ENCODE measurements at regions not wholly inside any gene's neighbourhood (a gene's known extent, or its start where the extent isn't known, plus 50 kb on each side); places are given as distances from the start of the nearest gene placed in this dataset.

GRCh38 chr22:49363526-49364230, 464.0 kb downstream of the BRD1 start:
- peaks cover 0 to 29% (median 0%) of the 10 kb centered on the region in 3 donors for H3K9me3 ChIP-seq (ENCODE audit: control extremely low read depth in 1 of 3, control insufficient read depth in 2 of 3, insufficient read depth in 1 of 3, low read length in 2 of 3)
- no peak overlapping the region for H3K4me3 ChIP-seq (ENCODE audit: control extremely low read depth in 1 of 5, extremely low read depth in 1 of 5, insufficient read depth in 1 of 5, low read depth in 2 of 5, low read length in 4 of 5)
- CTCF ChIA-PET = no interaction called here
- no peaks in the 10 kb centered on the region for H3K36me3 ChIP-seq (replicated peaks in 1 of 2; ENCODE audit: control extremely low read depth in 1 of 2, control insufficient read depth in 1 of 2, extremely low read depth in 1 of 2, insufficient read depth in 2 of 2, low read length in 1 of 2)
- no peak overlapping the region for H3K27ac Mint-ChIP-seq
- TF ChIP-seq, protein P1, sequence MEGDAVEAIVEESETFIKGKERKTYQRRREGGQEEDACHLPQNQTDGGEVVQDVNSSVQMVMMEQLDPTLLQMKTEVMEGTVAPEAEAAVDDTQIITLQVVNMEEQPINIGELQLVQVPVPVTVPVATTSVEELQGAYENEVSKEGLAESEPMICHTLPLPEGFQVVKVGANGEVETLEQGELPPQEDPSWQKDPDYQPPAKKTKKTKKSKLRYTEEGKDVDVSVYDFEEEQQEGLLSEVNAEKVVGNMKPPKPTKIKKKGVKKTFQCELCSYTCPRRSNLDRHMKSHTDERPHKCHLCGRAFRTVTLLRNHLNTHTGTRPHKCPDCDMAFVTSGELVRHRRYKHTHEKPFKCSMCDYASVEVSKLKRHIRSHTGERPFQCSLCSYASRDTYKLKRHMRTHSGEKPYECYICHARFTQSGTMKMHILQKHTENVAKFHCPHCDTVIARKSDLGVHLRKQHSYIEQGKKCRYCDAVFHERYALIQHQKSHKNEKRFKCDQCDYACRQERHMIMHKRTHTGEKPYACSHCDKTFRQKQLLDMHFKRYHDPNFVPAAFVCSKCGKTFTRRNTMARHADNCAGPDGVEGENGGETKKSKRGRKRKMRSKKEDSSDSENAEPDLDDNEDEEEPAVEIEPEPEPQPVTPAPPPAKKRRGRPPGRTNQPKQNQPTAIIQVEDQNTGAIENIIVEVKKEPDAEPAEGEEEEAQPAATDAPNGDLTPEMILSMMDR (IDR thresholded peaks at IDR 0.05) = no peak
- TF ChIP-seq EZH2 (IDR thresholded peaks at IDR 0.05; ENCODE audit: borderline replicate concordance, insufficient read depth, low read depth, low read length, poor library complexity, severe bottlenecking) = no peak
- no peak overlapping the region for H3K4me3 Mint-ChIP-seq
- H3K4me1 ChIP-seq (ENCODE audit: control insufficient read depth in 2 of 2, insufficient read depth in 2 of 2, low read length in 2 of 2) = peaks cover 0 to 3% of the 10 kb centered on the region in 2 donors
- intact Hi-C loops (cut with micrococcal nuclease) = no loop called here
- no peaks in the 10 kb centered on the region for H3K79me2 ChIP-seq (ENCODE audit: control insufficient read depth, insufficient read depth, low read length)
- WGBS (ENCODE audit: insufficient coverage) = 97% methylated on average over 26 of the region's 27 CpGs
- H2AFZ ChIP-seq (ENCODE audit: insufficient read depth, low read depth, low read length, poor library complexity, severe bottlenecking) = no peak overlapping the region
- H3K27ac ChIP-seq (ENCODE audit: low read length in 2 of 2) = no peak overlapping the region
- H3K27me3 ChIP-seq (replicated peaks in 1 of 4; ENCODE audit: control extremely low read depth in 1 of 4, control insufficient read depth in 3 of 4, insufficient read depth in 4 of 4, low read length in 3 of 4) = peaks cover 0 to 3% (median 0%) of the 10 kb centered on the region in 4 experiments
- peaks cover 4% of the 10 kb centered on the region for H3K27me3 Mint-ChIP-seq
- POLR2A ChIA-PET = no interaction called here
- no peak overlapping the region for H3K9ac ChIP-seq (ENCODE audit: low read length)
- peaks cover 3% of the 10 kb centered on the region for H3K4me1 Mint-ChIP-seq
- H3K4me2 ChIP-seq (replicated peaks; ENCODE audit: low read depth, low read length, poor library complexity, severe bottlenecking) = no peak overlapping the region
- H4K20me1 ChIP-seq (ENCODE audit: control insufficient read depth, insufficient read depth, low read length, poor library complexity, severe bottlenecking) = no peaks in the 10 kb centered on the region
- DNase-seq (no peak), ATAC-seq (ENCODE audit: low read depth) (no peak)
- no peaks in the 10 kb centered on the region for H3K9me3 Mint-ChIP-seq (ENCODE audit: insufficient read depth)

- WGBS (ENCODE audit: insufficient coverage) = 89% methylated on average over 12 of the region's 13 CpGs
- H3K36me3 ChIP-seq (replicated peaks in 1 of 2; ENCODE audit: control extremely low read depth in 1 of 2, control insufficient read depth in 1 of 2, extremely low read depth in 1 of 2, insufficient read depth in 2 of 2, low read length in 1 of 2) = no peaks in the 10 kb centered on the region
- peaks cover 0 to 27% (median 0%) of the 10 kb centered on the region in 3 donors for H3K9me3 ChIP-seq (ENCODE audit: control extremely low read depth in 1 of 3, control insufficient read depth in 2 of 3, insufficient read depth in 1 of 3, low read length in 2 of 3)
- ChIA-PET CTCF (no interaction called here), POLR2A (no interaction called here)
- no peak overlapping the region for H3K27ac Mint-ChIP-seq
- peaks cover 0 to 3% of the 10 kb centered on the region in 2 donors for H3K4me1 ChIP-seq (ENCODE audit: control insufficient read depth in 2 of 2, insufficient read depth in 2 of 2, low read length in 2 of 2)
- ATAC-seq (ENCODE audit: low read depth) (no peak), DNase-seq (no peak)
- no peak overlapping the region for H3K4me3 ChIP-seq (ENCODE audit: control extremely low read depth in 1 of 5, extremely low read depth in 1 of 5, insufficient read depth in 1 of 5, low read depth in 2 of 5, low read length in 4 of 5)
- no peak overlapping the region for H3K9ac ChIP-seq (ENCODE audit: low read length)
- no peaks in the 10 kb centered on the region for H3K9me3 Mint-ChIP-seq (ENCODE audit: insufficient read depth)
- no peaks in the 10 kb centered on the region for H4K20me1 ChIP-seq (ENCODE audit: control insufficient read depth, insufficient read depth, low read length, poor library complexity, severe bottlenecking)
- no peaks in the 10 kb centered on the region for H3K79me2 ChIP-seq (ENCODE audit: control insufficient read depth, insufficient read depth, low read length)
- H3K4me3 Mint-ChIP-seq = no peak overlapping the region
- intact Hi-C loops (cut with micrococcal nuclease) = no loop called here
- H3K4me2 ChIP-seq (replicated peaks; ENCODE audit: low read depth, low read length, poor library complexity, severe bottlenecking) = no peak overlapping the region
- no peak overlapping the region for H2AFZ ChIP-seq (ENCODE audit: insufficient read depth, low read depth, low read length, poor library complexity, severe bottlenecking)
- no peak for TF ChIP-seq EZH2 (IDR thresholded peaks at IDR 0.05; ENCODE audit: borderline replicate concordance, insufficient read depth, low read depth, low read length, poor library complexity, severe bottlenecking)
- TF ChIP-seq, protein P1 (IDR thresholded peaks at IDR 0.05) = no peak
- H3K27me3 Mint-ChIP-seq = no peaks in the 10 kb centered on the region
- peaks cover 0 to 3% (median 0%) of the 10 kb centered on the region in 4 experiments for H3K27me3 ChIP-seq (replicated peaks in 1 of 4; ENCODE audit: control extremely low read depth in 1 of 4, control insufficient read depth in 3 of 4, insufficient read depth in 4 of 4, low read length in 3 of 4)
- H3K27ac ChIP-seq (ENCODE audit: low read length in 2 of 2) = no peak overlapping the region
- H3K4me1 Mint-ChIP-seq = peaks cover 3% of the 10 kb centered on the region
Measured at GRCh38 chr22:49362211-49362839, 465.3 kb downstream of the BRD1 start.
